Tibial nerve (tissue), 4 donors: ENCODE measurements at regions not wholly inside any gene's neighbourhood (a gene's known extent, or its start where the extent isn't known, plus 50 kb on each side); places are given as distances from the start of the nearest gene placed in this dataset.
"Not testable (repeated sequence)": the region's sequence is repeated elsewhere in the genome, so short reads cannot be mapped to it uniquely, and the experiment has no call there.

ENCODE experiments used
- DNase-seq, 2 donors: peaks; one replicate each; pipeline ENCODE4 v3.0.0-alpha.2; 2019; ENCODE audit warnings: low spot score in 2 of 2
- H3K27ac ChIP-seq, 4 donors: fragments of 200-600 bp; sonication (generic) in 3 of 4; one replicate each; pipeline ENCODE4 v1.5.1; 2017 to 2019; ENCODE audit warnings: mild to moderate bottlenecking in 1 of 4
- H3K27me3 ChIP-seq, 2 donors: fragments of 200-600 bp; sonication (generic) in 1 of 2; one replicate each; pipeline versions ENCODE4 v1.5.1 to v1.6.0; 2017 to 2019
- H3K36me3 ChIP-seq, 3 donors: fragments of 200-600 bp; sonication (generic); one replicate each; pipeline ENCODE4 v1.5.1; 2018 to 2019
- H3K4me1 ChIP-seq, 4 donors: fragments of 200-600 bp; sonication (generic) in 3 of 4; one replicate each; pipeline ENCODE4 v1.5.1; 2017 to 2019
- H3K4me3 ChIP-seq, 4 donors: fragments of 200-600 bp; sonication (generic) in 3 of 4; one replicate each; pipeline ENCODE4 v1.5.1; 2017 to 2019; ENCODE audit warnings: mild to moderate bottlenecking in 1 of 4, moderate library complexity in 1 of 4
- H3K9me3 ChIP-seq, 4 donors: fragments of 200-600 bp; sonication (generic) in 3 of 4; one replicate each; pipeline ENCODE4 v1.5.1; 2017 to 2019
- CTCF ChIP-seq, 5 experiments: fragments of 200-600 bp in 3 of 5; fragments of 450-650 bp in 2 of 5; sonication (generic) in 3 of 5; IDR thresholded peaks; one replicate each; pipeline ENCODE4 v1.5.1; 2016 to 2019; ENCODE audit warnings: antibody characterized with exemption in 5 of 5, mild to moderate bottlenecking in 3 of 5, moderate library complexity in 2 of 5
- EP300 ChIP-seq, 2 donors: sonication (generic); formaldehyde crosslinking; IDR thresholded peaks; one replicate each; pipeline ENCODE4 v1.6.1; 2017; ENCODE audit warnings: antibody characterized with exemption in 2 of 2, mild to moderate bottlenecking in 1 of 2
- POLR2A ChIP-seq, 2 donors: fragments of 450-650 bp; IDR thresholded peaks; one replicate each; pipeline ENCODE4 v1.6.1; 2017; ENCODE audit warnings: antibody characterized with exemption in 2 of 2, mild to moderate bottlenecking in 2 of 2, moderate library complexity in 2 of 2
- WGBS, 2 donors: methylation state at CpG; one replicate each; pipeline ENCODE4 v1.1.5; 2018; 5-methylcytosine and 5-hydroxymethylcytosine counted together

GRCh38 chr6:74568861-74569260 lies 637.0 kb downstream of the COL12A1 start:
- 43 to 45% methylated on average over 6 of the region's 6 CpGs for WGBS, 2 donors
- TF ChIP-seq POLR2A (IDR thresholded peaks at IDR 0.05) (no peak), EP300 (IDR thresholded peaks at IDR 0.05) (no peak), CTCF (IDR thresholded peaks at IDR 0.05) (no peak)
- H3K27me3 ChIP-seq, result no peaks in the 10 kb centered on the region
- H3K27ac ChIP-seq, result no peak overlapping the region
- DNase-seq, result no peak
- H3K4me1 ChIP-seq, result peaks cover 0 to 10% (median 4%) of the 10 kb centered on the region in 4 donors
- no peaks in the 10 kb centered on the region for H3K9me3 ChIP-seq
- H3K36me3 ChIP-seq, result no peaks in the 10 kb centered on the region
- H3K4me3 ChIP-seq, result no peak overlapping the region

- H3K4me1 ChIP-seq, H3K4me3 ChIP-seq: not testable (repeated sequence)
- 92 to 93% methylated on average over 4 of the region's 4 CpGs for WGBS, 2 donors
These were observed 637.9 kb downstream of the COL12A1 start for GRCh38 chr6:74567923-74568290.

GRCh38 chr6:74567281-74567922 lies 638.5 kb downstream of the COL12A1 start:
- Histone ChIP-seq H3K9me3 (no peaks in the 10 kb centered on the region), H3K27me3 (no peaks in the 10 kb centered on the region), H3K4me1 (no peaks in the 10 kb centered on the region), H3K27ac (no peak overlapping the region), H3K36me3 (no peaks in the 10 kb centered on the region), H3K4me3 (no peak overlapping the region)
- 89 to 90% methylated on average over 7 of the region's 7 CpGs for WGBS, 2 donors
- DNase-seq, result no peak
- TF ChIP-seq POLR2A (IDR thresholded peaks at IDR 0.05), result no peak
- TF ChIP-seq EP300 (IDR thresholded peaks at IDR 0.05), result no peak
- TF ChIP-seq CTCF (IDR thresholded peaks at IDR 0.05), result no peak

More at GRCh38 chr6:74567923-74568290, 637.9 kb downstream of the COL12A1 start:
- not testable (repeated sequence) for H3K9me3 ChIP-seq, H3K27me3 ChIP-seq, H3K27ac ChIP-seq, DNase-seq, H3K36me3 ChIP-seq

- H3K4me1 ChIP-seq, result no peaks in the 10 kb centered on the region
- no peaks in the 10 kb centered on the region for H3K27me3 ChIP-seq
- H3K27ac ChIP-seq, result no peak overlapping the region
- no peak overlapping the region for H3K4me3 ChIP-seq
- no peak for TF ChIP-seq POLR2A (IDR thresholded peaks at IDR 0.05)
- no peak for TF ChIP-seq EP300 (IDR thresholded peaks at IDR 0.05)
- TF ChIP-seq CTCF (IDR thresholded peaks at IDR 0.05), result no peak
- H3K9me3 ChIP-seq, result no peaks in the 10 kb centered on the region
- no peaks in the 10 kb centered on the region for H3K36me3 ChIP-seq
- no peak for DNase-seq
These were observed 648.6 kb downstream of the COL12A1 start for GRCh38 chr6:74557236-74557635.

- TF ChIP-seq CTCF (IDR thresholded peaks at IDR 0.05) (no peak), EP300 (IDR thresholded peaks at IDR 0.05) (no peak), POLR2A (IDR thresholded peaks at IDR 0.05) (no peak)
- no peak for DNase-seq
- Histone ChIP-seq H3K4me1 (no peaks in the 10 kb centered on the region), H3K4me3 (no peak overlapping the region), H3K27ac (no peak overlapping the region), H3K9me3 (no peaks in the 10 kb centered on the region), H3K27me3 (no peaks in the 10 kb centered on the region), H3K36me3 (no peaks in the 10 kb centered on the region)
- WGBS, 2 donors, result 63 to 67% methylated on average over 2 of the region's 2 CpGs
These were observed 651.8 kb downstream of the COL12A1 start for GRCh38 chr6:74554041-74554440.

GRCh38 chr6:74551896-74552295 lies 654.0 kb downstream of the COL12A1 start:
- no peaks in the 10 kb centered on the region for H3K36me3 ChIP-seq
- no peak overlapping the region for H3K4me3 ChIP-seq
- no peaks in the 10 kb centered on the region for H3K9me3 ChIP-seq
- H3K27ac ChIP-seq, result no peak overlapping the region
- H3K27me3 ChIP-seq, result no peaks in the 10 kb centered on the region
- no peak for TF ChIP-seq CTCF (IDR thresholded peaks at IDR 0.05)
- no peak for TF ChIP-seq EP300 (IDR thresholded peaks at IDR 0.05)
- H3K4me1 ChIP-seq, result no peaks in the 10 kb centered on the region
- DNase-seq, result no peak
